IMR-90 (cell line): ENCODE measurements at regions not wholly inside any gene's neighbourhood (a gene's known extent, or its start where the extent isn't known, plus 50 kb on each side); places are given as distances from the start of the nearest gene placed in this dataset.

ENCODE experiments used
- ATAC-seq: fragments of 200-7000 bp; cut with Tn5 transposase; 2 replicates; pipeline ENCODE4 v1.9.1; 2020; ENCODE audit warnings: low read depth, mild to moderate bottlenecking, moderate library complexity
- BruUV-seq: library from RNA; stranded (reverse); fragments of 400-500 nt; replicated peaks from 2 replicates; lab custom pipeline; 2021; lab: Mats Ljungman, UMichigan
- CTCF ChIA-PET: fragments of 300-600 bp; formaldehyde crosslinking; extraction: SDS; loops from one replicate; lab custom pipeline; 2021; ENCODE audit warnings: antibody characterized with exemption; lab: Yijun Ruan, JAX
- POLR2A ChIA-PET: fragments of 300-600 bp; sonication (Branson Sonifier 250); formaldehyde crosslinking; loops from one replicate; lab custom pipeline; 2022; ENCODE audit warnings: antibody characterized with exemption; ENCODE audit not compliant: unreplicated experiment; lab: Charles Lee
- DNase-seq: peaks from one replicate; pipeline ENCODE4 v3.0.0; 2013
- H2AFZ ChIP-seq: replicated peaks from 2 replicates; pipeline ENCODE3; 2013; ENCODE audit warnings: low read length, mild to moderate bottlenecking; ENCODE audit not compliant: poor library complexity
- H2AK5ac ChIP-seq: 2 replicates; pipeline ENCODE4 v1.6.1; 2013; ENCODE audit warnings: low read depth, low read length, inconsistent platforms
- H2AK9ac ChIP-seq: replicated peaks from 2 replicates; pipeline ENCODE3; 2013; ENCODE audit warnings: mild to moderate bottlenecking, low read depth, low read length, moderate library complexity; ENCODE audit not compliant: poor library complexity
- H2BK120ac ChIP-seq: 2 replicates; pipeline ENCODE4 v1.6.1; 2013; ENCODE audit warnings: low read depth, low read length, inconsistent platforms
- H2BK15ac ChIP-seq: 3 replicates; pipeline ENCODE4 v1.6.1; 2013; ENCODE audit warnings: low read depth, low read length, inconsistent platforms
- H2BK20ac ChIP-seq: 2 replicates; pipeline ENCODE4 v1.6.1; 2013; ENCODE audit warnings: low read depth, mild to moderate bottlenecking, inconsistent platforms, low read length, moderate library complexity
- H2BK5ac ChIP-seq: 2 replicates; pipeline ENCODE4 v1.6.1; 2013; ENCODE audit warnings: mild to moderate bottlenecking, low read depth, low read length, inconsistent platforms; ENCODE audit not compliant: poor library complexity, severe bottlenecking
- H3K14ac ChIP-seq: replicated peaks from 2 replicates; pipeline ENCODE4 v1.6.1; 2013; ENCODE audit warnings: low read depth, low read length, inconsistent platforms
- H3K18ac ChIP-seq: 2 replicates; pipeline ENCODE4 v1.6.1; 2013; ENCODE audit warnings: low read depth, low read length, control low read depth
- H3K23ac ChIP-seq: 2 replicates; pipeline ENCODE4 v1.6.1; 2013; ENCODE audit warnings: low read depth, low read length, inconsistent platforms
- H3K27ac ChIP-seq: 2 replicates; pipeline ENCODE4 v1.5.1; 2013; ENCODE audit warnings: mild to moderate bottlenecking, control low read depth, low read length; ENCODE audit not compliant: insufficient read depth
- H3K27me3 ChIP-seq: 2 replicates; pipeline ENCODE4 v1.6.1; 2013; ENCODE audit warnings: low read length; ENCODE audit not compliant: control insufficient read depth, insufficient read depth
- H3K36me3 ChIP-seq: 2 replicates; pipeline ENCODE4 v1.6.1; 2013; ENCODE audit warnings: low read length, mixed read lengths; ENCODE audit not compliant: control insufficient read depth, insufficient read depth
- H3K4ac ChIP-seq: 2 replicates; pipeline ENCODE4 v1.6.1; 2013; ENCODE audit warnings: low read depth, low read length, inconsistent platforms
- H3K4me1 ChIP-seq: 2 replicates; pipeline ENCODE4 v1.6.1; 2013; ENCODE audit warnings: low read length, mixed read lengths; ENCODE audit not compliant: control insufficient read depth, insufficient read depth
- H3K4me2 ChIP-seq: 2 replicates; pipeline ENCODE4 v1.6.1; 2013; ENCODE audit warnings: low read depth, mild to moderate bottlenecking, control low read depth, low read length, moderate library complexity
- H3K4me3 ChIP-seq: 2 replicates; pipeline ENCODE4 v1.5.1; 2013; ENCODE audit warnings: low read depth, mild to moderate bottlenecking, control low read depth, low read length, moderate library complexity; ENCODE audit not compliant: insufficient read depth
- H3K56ac ChIP-seq: 2 replicates; pipeline ENCODE4 v1.6.1; 2013; ENCODE audit warnings: low read length, inconsistent platforms; ENCODE audit not compliant: insufficient read depth; ENCODE audit errors: extremely low read depth
- H3K79me1 ChIP-seq, 2 experiments: 2 replicates each; pipeline ENCODE4 v1.6.1; 2013; ENCODE audit warnings: low read length in 2 of 2, inconsistent platforms in 1 of 2, low read depth in 1 of 2
- H3K9ac ChIP-seq: 2 replicates; pipeline ENCODE4 v1.6.1; 2013; ENCODE audit warnings: low read depth, low read length, control low read depth
- H3K9me1 ChIP-seq: 2 replicates; pipeline ENCODE4 v1.6.1; 2013; ENCODE audit warnings: low read length, inconsistent platforms; ENCODE audit not compliant: insufficient read depth
- H3K9me3 ChIP-seq: 2 replicates; pipeline ENCODE4 v1.6.1; 2013; ENCODE audit warnings: low read length; ENCODE audit not compliant: control insufficient read depth, insufficient read depth
- H4K20me1 ChIP-seq: 2 replicates; pipeline ENCODE4 v1.6.1; 2013; ENCODE audit warnings: low read length, inconsistent platforms; ENCODE audit not compliant: insufficient read depth
- H4K5ac ChIP-seq: 2 replicates; pipeline ENCODE4 v1.6.1; 2013; ENCODE audit warnings: mild to moderate bottlenecking, low read depth, low read length, control low read depth
- H4K8ac ChIP-seq, 2 experiments: 2 replicates each; pipeline ENCODE4 v1.6.1; 2013; ENCODE audit warnings: low read depth in 2 of 2, low read length in 2 of 2, control low read depth in 1 of 2, inconsistent platforms in 1 of 2
- H4K91ac ChIP-seq: 2 replicates; pipeline ENCODE4 v1.6.1; 2013; ENCODE audit warnings: low read depth, low read length, inconsistent platforms; ENCODE audit not compliant: insufficient read depth
- MXI1 ChIP-seq: IDR thresholded peaks from 2 replicates; pipeline ENCODE4 v1.6.1; 2012; ENCODE audit warnings: low read depth, mild to moderate bottlenecking, low read length, moderate library complexity, borderline replicate concordance
- NFE2L2 ChIP-seq: fragments of 150-350 bp; IDR thresholded peaks from 2 replicates; pipeline ENCODE4 v1.6.1; 2016; ENCODE audit warnings: low read depth, mild to moderate bottlenecking, low read length
- POLR2A ChIP-seq: IDR thresholded peaks from 2 replicates; pipeline ENCODE4 v1.6.1; 2012; ENCODE audit warnings: mild to moderate bottlenecking, low read depth, low read length
- RFX5 ChIP-seq: IDR thresholded peaks from 2 replicates; pipeline ENCODE4 v1.8.0; 2012; ENCODE audit warnings: low read depth, mild to moderate bottlenecking, low read length, moderate library complexity
- SMC3 ChIP-seq: fragments of 150-350 bp; IDR thresholded peaks from 2 replicates; pipeline ENCODE4 v1.6.1; 2016; ENCODE audit warnings: low read depth, mild to moderate bottlenecking, antibody characterized with exemption, low read length, moderate library complexity
- WGBS, 2 experiments: methylation state at CpG; one replicate each; pipeline versions ENCODE4 v1.1.5 to v1.1.7; 2013; ENCODE audit warnings: missing lambda C conversion rate in 2 of 2; ENCODE audit not compliant: insufficient read length in 1 of 2; ENCODE audit errors: extremely low coverage in 2 of 2; 5-methylcytosine and 5-hydroxymethylcytosine counted together
- dilution Hi-C: fragments of 300-500 bp; cut with HindIII; formaldehyde crosslinking; loops from one replicate; pipeline ENCODE4 v1.14.3; 2018; ENCODE audit warnings: low sequenced_read_pairs; ENCODE audit not compliant: unreplicated experiment
- in situ Hi-C: fragments of 300-500 bp; cut with MboI; formaldehyde crosslinking; loops from 3 replicates; pipeline ENCODE4 v1.14.3; 2019; ENCODE audit warnings: low sequenced_read_pairs, inconsistent platforms, mixed read lengths
- intact Hi-C: fragments of 100-400 bp; cut with micrococcal nuclease; formaldehyde crosslinking; loops from 2 replicates; pipeline ENCODE4 v1.10.0; 2022
- TF ChIP-seq, protein P1 (sequence below): fragments of 150-350 bp; IDR thresholded peaks from 2 replicates; pipeline ENCODE4 v1.6.1; 2017; ENCODE audit warnings: mild to moderate bottlenecking, antibody characterized with exemption, low read length, low read depth

DNA sequence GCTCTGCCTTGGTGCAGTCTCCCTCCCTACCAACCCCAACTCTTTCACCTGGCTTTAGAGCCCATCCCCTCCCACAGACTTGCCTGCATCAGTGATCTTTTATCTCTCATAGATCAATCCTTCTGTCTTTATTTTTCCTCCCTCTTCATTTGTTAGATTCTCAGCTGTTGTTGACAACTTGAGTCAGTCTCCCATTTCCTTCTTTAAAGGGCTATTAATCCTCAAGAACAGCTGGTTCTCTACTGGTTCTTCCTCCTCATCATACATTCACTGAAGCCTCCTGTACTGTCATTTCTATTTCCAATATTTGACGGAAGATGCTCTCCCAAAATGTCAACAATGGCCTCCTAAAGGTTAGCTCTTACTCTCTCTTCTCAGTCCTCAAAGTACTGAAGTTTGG is 408.2 kb downstream of the TBC1D4 start:
- H3K27ac ChIP-seq = no peak overlapping the region
- CTCF ChIA-PET = interaction anchor here (0.6 kb wide), 1 partner anchor 403 kb away, joined by 5 read pairs; no protein-coding TSS in a partner anchor
- H3K9me3 ChIP-seq = no peaks in the 10 kb centered on the region

More for the DNA sequence above, 408.2 kb downstream of the TBC1D4 start:
- no peaks in the 10 kb centered on the region for H3K27me3 ChIP-seq
- no peaks in the 10 kb centered on the region for H4K20me1 ChIP-seq
- no peak overlapping the region for H2BK5ac ChIP-seq
- H4K8ac ChIP-seq = no peak overlapping the region
- no peaks in the 10 kb centered on the region for H3K36me3 ChIP-seq
- H3K4ac ChIP-seq = no peak overlapping the region
- POLR2A ChIA-PET = no interaction called here
- dilution Hi-C loops = no loop called here
- 71% methylated on average over 1 of the region's 1 CpG; no CpG with 5 or more reads in 1 of the 2 experiments for WGBS, 2 experiments
- H2BK120ac ChIP-seq = no peak overlapping the region
- no peak overlapping the region for H2BK15ac ChIP-seq
- H2AK5ac ChIP-seq = no peak overlapping the region
- H2AFZ ChIP-seq = no peak overlapping the region
- H3K9ac ChIP-seq = no peak overlapping the region
- no peak overlapping the region for H3K56ac ChIP-seq
- no peaks in the 10 kb centered on the region for H3K4me1 ChIP-seq
- H3K4me2 ChIP-seq = no peak overlapping the region
- H3K9me1 ChIP-seq = no peaks in the 10 kb centered on the region
- no peak overlapping the region for H2AK9ac ChIP-seq
- no peak overlapping the region for H3K18ac ChIP-seq
- no peak overlapping the region for H4K91ac ChIP-seq
- intact Hi-C loops = no loop called here
- in situ Hi-C loops = no loop called here
- no peak overlapping the region for H3K4me3 ChIP-seq
- no peaks in the 10 kb centered on the region for H3K79me1 ChIP-seq
- H3K14ac ChIP-seq = no peak overlapping the region
- TF ChIP-seq SMC3 (no peak), MXI1 (no peak), RFX5 (no peak), NFE2L2 (no peak), POLR2A (no peak)
- TF ChIP-seq, protein P1, sequence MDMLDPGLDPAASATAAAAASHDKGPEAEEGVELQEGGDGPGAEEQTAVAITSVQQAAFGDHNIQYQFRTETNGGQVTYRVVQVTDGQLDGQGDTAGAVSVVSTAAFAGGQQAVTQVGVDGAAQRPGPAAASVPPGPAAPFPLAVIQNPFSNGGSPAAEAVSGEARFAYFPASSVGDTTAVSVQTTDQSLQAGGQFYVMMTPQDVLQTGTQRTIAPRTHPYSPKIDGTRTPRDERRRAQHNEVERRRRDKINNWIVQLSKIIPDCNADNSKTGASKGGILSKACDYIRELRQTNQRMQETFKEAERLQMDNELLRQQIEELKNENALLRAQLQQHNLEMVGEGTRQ = no peak
- ATAC-seq (no peak), DNase-seq (no peak)
- H2BK20ac ChIP-seq = no peak overlapping the region
- H3K23ac ChIP-seq = no peak overlapping the region
- H4K5ac ChIP-seq = no peak overlapping the region
- BruUV-seq = no TSS peak
